ENCODE measurements at regions not wholly inside any gene's neighbourhood (a gene's known extent, or its start where the extent isn't known, plus 50 kb on each side); places are given as distances from the start of the nearest gene placed in this dataset.

DNA sequence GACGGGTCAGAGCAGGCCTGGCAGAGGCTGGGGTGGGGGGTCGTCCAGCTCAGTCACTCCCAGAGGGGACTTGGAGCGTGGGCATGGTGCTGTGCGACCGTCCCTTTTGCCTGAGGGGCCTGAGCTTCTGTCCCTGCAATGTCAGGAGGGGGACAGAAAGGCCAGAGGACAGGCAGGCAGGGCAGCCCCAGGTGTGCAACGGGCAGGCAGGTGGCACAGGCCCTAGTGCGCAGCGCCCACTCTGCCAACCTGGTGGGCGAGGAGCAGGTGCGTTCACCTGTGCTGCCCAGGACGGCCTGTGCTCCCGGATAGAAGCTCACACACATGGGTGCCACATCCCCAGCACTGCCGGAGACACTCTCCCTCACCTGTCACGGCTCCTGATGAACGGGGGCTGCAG is 78.7 kb upstream of the SLCO4A1 start:
- TF ChIP-seq, protein P1, sequence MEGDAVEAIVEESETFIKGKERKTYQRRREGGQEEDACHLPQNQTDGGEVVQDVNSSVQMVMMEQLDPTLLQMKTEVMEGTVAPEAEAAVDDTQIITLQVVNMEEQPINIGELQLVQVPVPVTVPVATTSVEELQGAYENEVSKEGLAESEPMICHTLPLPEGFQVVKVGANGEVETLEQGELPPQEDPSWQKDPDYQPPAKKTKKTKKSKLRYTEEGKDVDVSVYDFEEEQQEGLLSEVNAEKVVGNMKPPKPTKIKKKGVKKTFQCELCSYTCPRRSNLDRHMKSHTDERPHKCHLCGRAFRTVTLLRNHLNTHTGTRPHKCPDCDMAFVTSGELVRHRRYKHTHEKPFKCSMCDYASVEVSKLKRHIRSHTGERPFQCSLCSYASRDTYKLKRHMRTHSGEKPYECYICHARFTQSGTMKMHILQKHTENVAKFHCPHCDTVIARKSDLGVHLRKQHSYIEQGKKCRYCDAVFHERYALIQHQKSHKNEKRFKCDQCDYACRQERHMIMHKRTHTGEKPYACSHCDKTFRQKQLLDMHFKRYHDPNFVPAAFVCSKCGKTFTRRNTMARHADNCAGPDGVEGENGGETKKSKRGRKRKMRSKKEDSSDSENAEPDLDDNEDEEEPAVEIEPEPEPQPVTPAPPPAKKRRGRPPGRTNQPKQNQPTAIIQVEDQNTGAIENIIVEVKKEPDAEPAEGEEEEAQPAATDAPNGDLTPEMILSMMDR (IDR thresholded peaks at IDR 0.05 in 8 of 11, conservative IDR thresholded peaks at IDR 0.05 in 3 of 11) = no peak
- TF ChIP-seq POLR2A (IDR thresholded peaks at IDR 0.05) (no peak), POLR2AphosphoS5 (IDR thresholded peaks at IDR 0.05) (no peak)

All from spleen (tissue), 7 donors.